Endodermal cell (in vitro differentiated cells): ENCODE measurements at regions not wholly inside any gene's neighbourhood (a gene's known extent, or its start where the extent isn't known, plus 50 kb on each side); places are given as distances from the start of the nearest gene placed in this dataset.

ENCODE experiments used
- DNase-seq: peaks from one replicate; pipeline ENCODE4 v3.0.0-alpha.2; 2017
- H3K27ac ChIP-seq: 2 replicates; pipeline ENCODE4 v1.5.1; 2013; ENCODE audit warnings: mild to moderate bottlenecking, low read depth, low read length, moderate library complexity
- H3K27me3 ChIP-seq: 2 replicates; pipeline ENCODE4 v1.6.1; 2013; ENCODE audit warnings: mild to moderate bottlenecking, low read length, moderate library complexity; ENCODE audit not compliant: insufficient read depth, control insufficient read depth, poor library complexity, severe bottlenecking
- H3K36me3 ChIP-seq: 2 replicates; pipeline ENCODE4 v1.7.0; 2013; ENCODE audit warnings: mild to moderate bottlenecking, low read length, moderate library complexity; ENCODE audit not compliant: control insufficient read depth, insufficient read depth
- H3K4me1 ChIP-seq: one replicate; pipeline ENCODE4 v1.7.0; 2013; ENCODE audit warnings: low read length; ENCODE audit not compliant: control insufficient read depth, insufficient read depth
- H3K4me3 ChIP-seq: 2 replicates; pipeline ENCODE4 v1.5.1; 2013; ENCODE audit warnings: mild to moderate bottlenecking, low read length, moderate library complexity
- H3K9ac ChIP-seq: 2 replicates; pipeline ENCODE4 v1.6.1; 2013; ENCODE audit warnings: mild to moderate bottlenecking, low read length, moderate library complexity; ENCODE audit not compliant: poor library complexity, severe bottlenecking; ENCODE audit errors: extremely low read depth
- H3K9me3 ChIP-seq: 2 replicates; pipeline ENCODE4 v1.6.1; 2013; ENCODE audit warnings: mild to moderate bottlenecking, low read length, moderate library complexity; ENCODE audit not compliant: control insufficient read depth
- H3K27ac Mint-ChIP-seq: 2 replicates; pipeline ENCODE4 v1.8.0; 2020; ENCODE audit warnings: mixed read lengths
- H3K27me3 Mint-ChIP-seq: 2 replicates; pipeline ENCODE4 v1.8.0; 2021; ENCODE audit warnings: mild to moderate bottlenecking, mixed read lengths; ENCODE audit not compliant: insufficient read depth
- H3K36me3 Mint-ChIP-seq: 2 replicates; pipeline ENCODE4 v1.8.0; 2020; ENCODE audit warnings: low read depth, mixed read lengths
- H3K4me1 Mint-ChIP-seq: 2 replicates; pipeline ENCODE4 v1.8.0; 2020; ENCODE audit warnings: mixed read lengths
- H3K4me3 Mint-ChIP-seq: 2 replicates; pipeline ENCODE4 v1.8.0; 2020; ENCODE audit warnings: mild to moderate bottlenecking, moderate library complexity, mixed read lengths
- H3K9me3 Mint-ChIP-seq: 2 replicates; pipeline ENCODE4 v1.8.0; 2020; ENCODE audit warnings: mild to moderate bottlenecking, mixed read lengths
- CTCF ChIP-seq: fragments of 200-600 bp; sonication (generic); conservative IDR thresholded peaks from 2 replicates; pipeline ENCODE4 v1.5.0; 2021; ENCODE audit warnings: antibody characterized with exemption, mild to moderate bottlenecking
- WGBS, 2 experiments: methylation state at CpG; one replicate each; pipeline versions ENCODE4 v1.1.5 to v1.1.7; 2013; ENCODE audit warnings: missing lambda C conversion rate in 2 of 2, mixed read lengths in 1 of 2; ENCODE audit not compliant: insufficient coverage in 1 of 2, insufficient read length in 1 of 2; 5-methylcytosine and 5-hydroxymethylcytosine counted together

- Histone ChIP-seq H3K9ac (no peak overlapping the region), H3K27me3 (no peaks in the 10 kb centered on the region), H3K36me3 (no peaks in the 10 kb centered on the region), H3K4me3 (no peak overlapping the region), H3K27ac (no peak overlapping the region), H3K4me1 (peaks cover 4% of the 10 kb centered on the region), H3K9me3 (no peaks in the 10 kb centered on the region)
- H3K4me3 Mint-ChIP-seq: no peak overlapping the region
- no peak for DNase-seq
- no peak for TF ChIP-seq CTCF
- no peaks in the 10 kb centered on the region for H3K27me3 Mint-ChIP-seq
- H3K36me3 Mint-ChIP-seq: no peaks in the 10 kb centered on the region
- H3K4me1 Mint-ChIP-seq: peaks cover 25% of the 10 kb centered on the region
- H3K27ac Mint-ChIP-seq: no peak overlapping the region
- 53% methylated on average over 1 of the region's 1 CpG; no CpG with 5 or more reads in 1 of the 2 experiments for WGBS, 2 experiments
- peaks cover 3% of the 10 kb centered on the region for H3K9me3 Mint-ChIP-seq
Measured at GRCh38 chr4:64784125-64784524, 374.9 kb upstream of the TECRL start.

GRCh38 chr4:64781737-64782326, 372.6 kb upstream of the TECRL start:
- Histone ChIP-seq H3K4me3 (no peak overlapping the region), H3K4me1 (peaks cover 4% of the 10 kb centered on the region)

GRCh38 chr4:64780664-64781063, 371.4 kb upstream of the TECRL start:
- Mint-ChIP-seq H3K27me3 (no peaks in the 10 kb centered on the region), H3K27ac (peak overlapping the region; percentile 35), H3K4me3 (no peak overlapping the region), H3K36me3 (peaks cover 2% of the 10 kb centered on the region), H3K9me3 (peaks cover 3% of the 10 kb centered on the region), H3K4me1 (peaks cover 25% of the 10 kb centered on the region)
- H3K27ac ChIP-seq: no peak overlapping the region
- 55 to 60% methylated on average over 3 to 5 of the region's 5 CpGs for WGBS, 2 experiments
- H3K4me3 ChIP-seq: no peak overlapping the region
- no peak for DNase-seq
- no peaks in the 10 kb centered on the region for H3K27me3 ChIP-seq
- no peak for TF ChIP-seq CTCF
- peaks cover 4% of the 10 kb centered on the region for H3K4me1 ChIP-seq
- H3K9ac ChIP-seq: no peak overlapping the region
- H3K36me3 ChIP-seq: no peaks in the 10 kb centered on the region
- H3K9me3 ChIP-seq: no peaks in the 10 kb centered on the region

More at GRCh38 chr4:64781737-64782326, 372.6 kb upstream of the TECRL start:
- no peak overlapping the region for H3K9ac ChIP-seq
- no peak overlapping the region for H3K27ac ChIP-seq
- H3K36me3 ChIP-seq: no peaks in the 10 kb centered on the region
- peaks cover 3% of the 10 kb centered on the region for H3K9me3 Mint-ChIP-seq
- H3K36me3 Mint-ChIP-seq: peaks cover 2% of the 10 kb centered on the region
- no peak overlapping the region for H3K4me3 Mint-ChIP-seq
- no peak overlapping the region for H3K27ac Mint-ChIP-seq
- WGBS, 2 experiments: 70% methylated on average over 3 of the region's 3 CpGs; no CpG with 5 or more reads in 1 of the 2 experiments
- no peaks in the 10 kb centered on the region for H3K27me3 ChIP-seq
- no peaks in the 10 kb centered on the region for H3K27me3 Mint-ChIP-seq
- H3K4me1 Mint-ChIP-seq: peaks cover 25% of the 10 kb centered on the region
- no peak for DNase-seq
- TF ChIP-seq CTCF: peak; percentile 91
- H3K9me3 ChIP-seq: no peaks in the 10 kb centered on the region
